Keratinocyte (primary cell): ENCODE measurements at regions not wholly inside any gene's neighbourhood (a gene's known extent, or its start where the extent isn't known, plus 50 kb on each side); places are given as distances from the start of the nearest gene placed in this dataset.

Experiments
- CTCF ChIP-seq, 3 experiments: IDR thresholded peaks in 1 of 3; conservative IDR thresholded peaks in 1 of 3; optimal IDR thresholded peaks in 1 of 3; 2 replicates in 2 of 3; 3 replicates in 1 of 3; pipeline versions ENCODE3 to v1.5.1; 2011; ENCODE audit warnings: low read length in 3 of 3, mild to moderate bottlenecking in 3 of 3, moderate library complexity in 2 of 3, control low read depth in 1 of 3, inconsistent platforms in 1 of 3; ENCODE audit not compliant: insufficient read depth in 2 of 3; ENCODE audit errors: extremely low read depth in 1 of 3
- EZH2 ChIP-seq: IDR thresholded peaks from one replicate; pipeline ENCODE4 v1.6.1; 2012; ENCODE audit warnings: inconsistent platforms, mild to moderate bottlenecking, low read length, moderate library complexity

- TF ChIP-seq CTCF (optimal IDR thresholded peaks at IDR 0.05 in 1 of 3, IDR thresholded peaks at IDR 0.05 in 1 of 3, conservative IDR thresholded peaks at IDR 0.05 in 1 of 3; ENCODE audit: extremely low read depth in 1 of 3, insufficient read depth in 2 of 3, low read length in 3 of 3) (no peak), EZH2 (no peak)
These were observed 79.5 kb downstream of the FAM161A start for GRCh38 chr2:61774351-61774750.
